CD4-positive, alpha-beta T cell treated with Interferon alpha-2 for 1 hour (primary cell): ENCODE measurements at regions not wholly inside any gene's neighbourhood (a gene's known extent, or its start where the extent isn't known, plus 50 kb on each side); places are given as distances from the start of the nearest gene placed in this dataset.

Source experiments
- DNase-seq, 2 donors: peaks; one replicate each; pipeline ENCODE4 v3.0.0-alpha.2; 2020 to 2022

GRCh38 chr11:91800208-91800914 is 424.3 kb upstream of the FAT3 start:
- DNase-seq: no peak

GRCh38 chr11:91798240-91798639 is 426.4 kb upstream of the FAT3 start:
- DNase-seq: no peak

- no peak for DNase-seq
These were observed 427.6 kb upstream of the FAT3 start for GRCh38 chr11:91796999-91797398.

GRCh38 chr11:91795139-91795887 is 429.3 kb upstream of the FAT3 start:
- no peak for DNase-seq

- no peak for DNase-seq
These were observed 430.5 kb upstream of the FAT3 start for GRCh38 chr11:91794146-91794545.

- no peak for DNase-seq
These were observed 431.8 kb upstream of the FAT3 start for GRCh38 chr11:91792779-91793262.

- DNase-seq: no peak
These were observed 433.5 kb upstream of the FAT3 start for GRCh38 chr11:91791171-91791468.

- DNase-seq: no peak
These were observed 434.1 kb upstream of the FAT3 start for GRCh38 chr11:91790346-91791170.

- no peak for DNase-seq
These were observed 435.9 kb upstream of the FAT3 start for GRCh38 chr11:91788764-91789163.

- no peak for DNase-seq
These were observed 438.5 kb upstream of the FAT3 start for GRCh38 chr11:91786097-91786496.

GRCh38 chr11:91783173-91783572 is 441.4 kb upstream of the FAT3 start:
- DNase-seq: no peak

- no peak for DNase-seq
These were observed 445.9 kb upstream of the FAT3 start for GRCh38 chr11:91778758-91779157.

GRCh38 chr11:91776655-91777054 is 448.0 kb upstream of the FAT3 start:
- DNase-seq: no peak

- no peak for DNase-seq
These were observed 451.5 kb upstream of the FAT3 start for GRCh38 chr11:91773090-91773489.

GRCh38 chr11:91771961-91772360 is 452.7 kb upstream of the FAT3 start:
- no peak for DNase-seq

GRCh38 chr11:91768783-91769182 is 455.8 kb upstream of the FAT3 start:
- no peak for DNase-seq

GRCh38 chr11:91763331-91763730 is 461.3 kb upstream of the FAT3 start:
- no peak for DNase-seq

GRCh38 chr11:91761406-91762025 is 463.1 kb upstream of the FAT3 start:
- DNase-seq: no peak

GRCh38 chr11:91756829-91757480 is 467.7 kb upstream of the FAT3 start:
- no peak for DNase-seq

GRCh38 chr11:91755951-91756707 is 468.5 kb upstream of the FAT3 start:
- DNase-seq: no peak

GRCh38 chr11:91755526-91755925 is 469.1 kb upstream of the FAT3 start:
- no peak for DNase-seq

- no peak for DNase-seq
These were observed 475.4 kb upstream of the FAT3 start for GRCh38 chr11:91749251-91749650.
